H1 (cell line): ENCODE measurements at regions not wholly inside any gene's neighbourhood (a gene's known extent, or its start where the extent isn't known, plus 50 kb on each side); places are given as distances from the start of the nearest gene placed in this dataset.

Experiments used
- CTCF ChIA-PET: fragments of 300-600 bp; sonication (Branson Sonifier 250); formaldehyde crosslinking; loops from one replicate; lab custom pipeline; 2021; ENCODE audit not compliant: partially characterized antibody; lab: Charles Lee
- POLR2A ChIA-PET: fragments of 300-600 bp; sonication (Branson Sonifier 250); formaldehyde crosslinking; loops from one replicate; lab custom pipeline; 2021; ENCODE audit warnings: inconsistent platforms; ENCODE audit not compliant: partially characterized antibody; lab: Charles Lee
- DNase-seq, 2 experiments: peaks; one replicate each; pipeline versions ENCODE4 v3.0.0 to v3.0.0-alpha.2; 2010 to 2022; ENCODE audit warnings: low spot score in 2 of 2, low read depth in 1 of 2, mixed read lengths in 1 of 2
- FAIRE-seq: peaks from 2 replicates; lab custom pipeline; 2011; peaks lifted over from hg19 to GRCh38; lab: Jason Lieb, UNC
- H2AFZ ChIP-seq: 2 replicates; pipeline ENCODE4 v1.8.1; 2012; ENCODE audit warnings: low read length, inconsistent platforms
- H2AK5ac ChIP-seq: 2 replicates; pipeline ENCODE4 v1.6.1; 2013; ENCODE audit warnings: low read depth, low read length
- H2BK120ac ChIP-seq: replicated peaks from 2 replicates; pipeline ENCODE3; 2013; ENCODE audit warnings: low read depth, low read length, inconsistent platforms
- H2BK12ac ChIP-seq: 2 replicates; pipeline ENCODE4 v1.6.1; 2013; ENCODE audit warnings: low read depth, low read length
- H2BK15ac ChIP-seq: 2 replicates; pipeline ENCODE4 v1.6.1; 2013; ENCODE audit warnings: low read length
- H2BK20ac ChIP-seq: 2 replicates; pipeline ENCODE4 v1.6.1; 2013; ENCODE audit warnings: low read length
- H2BK5ac ChIP-seq: 2 replicates; pipeline ENCODE4 v1.6.1; 2013; ENCODE audit warnings: low read depth, low read length
- H3K14ac ChIP-seq: 2 replicates; pipeline ENCODE4 v1.6.1; 2013; ENCODE audit warnings: inconsistent platforms; ENCODE audit not compliant: insufficient read length
- H3K18ac ChIP-seq: 2 replicates; pipeline ENCODE4 v1.6.1; 2013; ENCODE audit warnings: low read length; ENCODE audit errors: extremely low read depth
- H3K23ac ChIP-seq: 2 replicates; pipeline ENCODE4 v1.6.1; 2013; ENCODE audit warnings: inconsistent platforms; ENCODE audit not compliant: insufficient read length
- H3K23me2 ChIP-seq: 2 replicates; pipeline ENCODE4 v1.6.1; 2013; ENCODE audit warnings: low read depth, low read length
- H3K27ac ChIP-seq: 2 replicates; pipeline ENCODE4 v1.6.1; 2011; ENCODE audit warnings: low read depth, low read length, inconsistent platforms
- H3K27me3 ChIP-seq, 4 experiments: replicated peaks in 1 of 4; 1 replicate in 1 of 4; 2 replicates in 3 of 4; pipeline versions ENCODE4 v1.6.1 to v1.8.1; 2011 to 2013; ENCODE audit warnings: low read length in 3 of 4, mild to moderate bottlenecking in 3 of 4, inconsistent platforms in 2 of 4, mixed read lengths in 2 of 4, moderate library complexity in 1 of 4; ENCODE audit not compliant: control insufficient read depth in 3 of 4, insufficient read depth in 3 of 4; ENCODE audit errors: extremely low read depth in 1 of 4
- H3K36me3 ChIP-seq, 4 experiments: 2 replicates each; pipeline versions ENCODE4 v1.6.1 to v1.8.1; 2011 to 2013; ENCODE audit warnings: mild to moderate bottlenecking in 4 of 4, low read length in 3 of 4, moderate library complexity in 2 of 4, control low read depth in 1 of 4, inconsistent platforms in 1 of 4; ENCODE audit not compliant: insufficient read depth in 4 of 4, control insufficient read depth in 2 of 4
- H3K4ac ChIP-seq: replicated peaks from 2 replicates; pipeline ENCODE3; 2013; ENCODE audit warnings: low read length, low read depth, mixed read lengths, inconsistent platforms; ENCODE audit not compliant: insufficient read length
- H3K4me1 ChIP-seq, 4 experiments: replicated peaks in 1 of 4; 1 replicate in 1 of 4; 2 replicates in 3 of 4; pipeline versions ENCODE4 v1.6.1 to v1.8.1; 2011 to 2013; ENCODE audit warnings: low read length in 3 of 4, inconsistent platforms in 2 of 4, mixed read lengths in 1 of 4; ENCODE audit not compliant: insufficient read depth in 4 of 4, control insufficient read depth in 3 of 4
- H3K4me2 ChIP-seq, 2 experiments: 2 replicates each; pipeline versions ENCODE4 v1.6.1 to v1.8.1; 2011 to 2013; ENCODE audit warnings: low read depth in 2 of 2, low read length in 2 of 2, control low read depth in 1 of 2, inconsistent platforms in 1 of 2, mild to moderate bottlenecking in 1 of 2; ENCODE audit not compliant: insufficient read depth in 1 of 2
- H3K4me3 ChIP-seq, 4 experiments: fragments of 200-600, 300-600 bp in 1 of 4; sonication (generic), shearing (Covaris generic), sonication (Bioruptor Twin) in 1 of 4; 2 replicates each; pipeline versions ENCODE4 v1.5.1 to v1.8.1; 2011 to 2016; ENCODE audit warnings: low read length in 4 of 4, low read depth in 3 of 4, control low read depth in 2 of 4, inconsistent platforms in 2 of 4, mild to moderate bottlenecking in 2 of 4, mixed read lengths in 1 of 4, moderate library complexity in 1 of 4; ENCODE audit not compliant: insufficient read depth in 2 of 4; ENCODE audit errors: extremely low read depth in 1 of 4
- H3K56ac ChIP-seq: replicated peaks from 2 replicates; pipeline ENCODE3; 2013; ENCODE audit warnings: low read depth, mild to moderate bottlenecking, mixed read lengths, low read length, inconsistent platforms; ENCODE audit not compliant: insufficient read length
- H3K79me1 ChIP-seq: 2 replicates; pipeline ENCODE4 v1.6.1; 2013; ENCODE audit warnings: low read depth, low read length, control low read depth
- H3K79me2 ChIP-seq, 2 experiments: 2 replicates each; pipeline versions ENCODE4 v1.6.1 to v1.8.1; 2012 to 2013; ENCODE audit warnings: low read length in 2 of 2, mild to moderate bottlenecking in 2 of 2, inconsistent platforms in 1 of 2; ENCODE audit not compliant: insufficient read depth in 2 of 2, control insufficient read depth in 1 of 2
- H3K9ac ChIP-seq, 4 experiments: replicated peaks in 1 of 4; 1 replicate in 1 of 4; 2 replicates in 3 of 4; pipeline versions ENCODE4 v1.6.1 to v1.8.1; 2011 to 2013; ENCODE audit warnings: low read depth in 3 of 4, low read length in 3 of 4, control low read depth in 2 of 4, mild to moderate bottlenecking in 2 of 4, moderate library complexity in 2 of 4, inconsistent platforms in 1 of 4; ENCODE audit errors: extremely low read depth in 1 of 4
- H3K9me3 ChIP-seq, 2 experiments: 2 replicates each; pipeline versions ENCODE4 v1.6.1 to v1.8.1; 2012 to 2013; ENCODE audit warnings: mild to moderate bottlenecking in 2 of 2, moderate library complexity in 2 of 2, control low read depth in 1 of 2, inconsistent platforms in 1 of 2, low read depth in 1 of 2, low read length in 1 of 2, mixed read lengths in 1 of 2; ENCODE audit not compliant: insufficient read depth in 2 of 2
- H4K20me1 ChIP-seq, 2 experiments: replicated peaks in 1 of 2; 2 replicates each; pipeline versions ENCODE3 to v1.8.1; 2011 to 2013; ENCODE audit warnings: inconsistent platforms in 2 of 2, low read length in 2 of 2, mild to moderate bottlenecking in 1 of 2; ENCODE audit not compliant: insufficient read depth in 2 of 2, control insufficient read depth in 1 of 2
- H4K5ac ChIP-seq: 2 replicates; pipeline ENCODE4 v1.6.1; 2013; ENCODE audit warnings: low read length, low read depth, mixed read lengths, inconsistent platforms; ENCODE audit not compliant: insufficient read length
- H4K8ac ChIP-seq: 2 replicates; pipeline ENCODE4 v1.8.0; 2013; ENCODE audit warnings: mild to moderate bottlenecking, moderate library complexity, low read length, inconsistent platforms; ENCODE audit not compliant: insufficient read depth; ENCODE audit errors: extremely low read depth
- H4K91ac ChIP-seq: replicated peaks from 2 replicates; pipeline ENCODE3; 2013; ENCODE audit warnings: low read length, mixed read lengths, inconsistent platforms; ENCODE audit not compliant: insufficient read length
- CEBPB ChIP-seq: IDR thresholded peaks from 2 replicates; pipeline ENCODE4 v1.6.1; 2012; ENCODE audit warnings: low read depth, low read length
- CHD1 ChIP-seq: IDR thresholded peaks from 2 replicates; pipeline ENCODE4 v1.6.1; 2012; ENCODE audit warnings: low read depth, low read length, improper control_type of control experiment
- CTCF ChIP-seq, 3 experiments: IDR thresholded peaks; 1 replicate in 2 of 3; 2 replicates in 1 of 3; pipeline versions ENCODE4 v1.5.1 to v1.6.1; 2011; ENCODE audit warnings: low read length in 3 of 3, mild to moderate bottlenecking in 3 of 3, inconsistent platforms in 2 of 3, low read depth in 1 of 3, moderate library complexity in 1 of 3; ENCODE audit not compliant: insufficient read depth in 1 of 3; ENCODE audit errors: control extremely low read depth in 1 of 3
- GABPA ChIP-seq: IDR thresholded peaks from 2 replicates; pipeline ENCODE4 v1.6.1; 2011; ENCODE audit warnings: mild to moderate bottlenecking, low read length, moderate library complexity, borderline replicate concordance; ENCODE audit not compliant: insufficient read depth
- PHF8 ChIP-seq: fragments of 200-600 bp; sonication (generic); conservative IDR thresholded peaks from 2 replicates; pipeline ENCODE4 v1.7.1; 2012; ENCODE audit warnings: low read depth, mild to moderate bottlenecking, inconsistent platforms, low read length, moderate library complexity
- POLR2A ChIP-seq, 2 experiments: IDR thresholded peaks; 1 replicate in 1 of 2; 2 replicates in 1 of 2; pipeline ENCODE4 v1.6.1; 2011; ENCODE audit warnings: low read depth in 2 of 2, low read length in 2 of 2, mild to moderate bottlenecking in 2 of 2; ENCODE audit errors: control extremely low read depth in 1 of 2
- POU5F1 ChIP-seq: IDR thresholded peaks from 2 replicates; pipeline ENCODE4 v1.6.1; 2011; ENCODE audit warnings: low read depth, mild to moderate bottlenecking, low read length, moderate library complexity
- SAP30 ChIP-seq: fragments of 300-600 bp; sonication (generic); IDR thresholded peaks from 2 replicates; pipeline ENCODE4 v1.7.1; 2012; ENCODE audit warnings: low read length, moderate library complexity, mild to moderate bottlenecking, inconsistent platforms; ENCODE audit not compliant: insufficient read depth, insufficient replicate concordance
- SIRT6 ChIP-seq: IDR thresholded peaks from one replicate; pipeline ENCODE4 v1.7.1; 2012; ENCODE audit warnings: low read length, inconsistent platforms
- SP2 ChIP-seq: IDR thresholded peaks from 2 replicates; pipeline ENCODE4 v1.6.1; 2012; ENCODE audit warnings: mild to moderate bottlenecking, low read length, inconsistent platforms
- SUZ12 ChIP-seq: fragments of 200-600 bp; sonication (generic); IDR thresholded peaks from 2 replicates; pipeline ENCODE4 v1.6.1; 2012; ENCODE audit warnings: mild to moderate bottlenecking, inconsistent platforms, low read length, moderate library complexity, mixed read lengths

DNA sequence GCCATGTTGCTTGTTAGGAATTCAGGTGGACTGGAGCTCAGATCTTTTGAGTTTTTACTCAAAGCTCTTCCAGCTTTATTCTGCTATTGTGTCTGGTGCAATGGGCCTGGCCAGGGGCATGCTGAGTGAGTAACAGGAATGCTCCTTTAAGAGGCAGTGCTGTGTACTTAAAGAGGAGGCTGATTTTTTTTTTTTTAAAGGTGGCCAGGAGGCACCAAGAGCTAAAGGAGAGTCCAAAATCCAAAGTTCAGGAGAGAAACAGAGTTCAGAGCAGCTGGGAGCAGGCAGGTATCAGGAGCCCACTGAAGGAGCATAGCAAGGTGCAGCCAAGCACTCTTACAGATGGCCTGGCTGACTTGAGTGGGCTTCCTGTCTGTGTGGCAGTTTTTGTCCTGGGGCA, 178.7 kb downstream of the FMR1NB start:
- Histone ChIP-seq H4K20me1 (no peaks in the 10 kb centered on the region), H3K4me2 (no peak overlapping the region), H4K91ac (no peak overlapping the region), H3K23ac (no peak overlapping the region), H2BK15ac (no peak overlapping the region), H3K14ac (no peak overlapping the region), H2BK120ac (no peak overlapping the region), H2AK5ac (no peak overlapping the region), H4K5ac (no peak overlapping the region), H2BK5ac (no peak overlapping the region), H3K4me1 (no peaks in the 10 kb centered on the region), H3K9ac (no peak overlapping the region), H3K79me2 (no peaks in the 10 kb centered on the region), H3K4me3 (no peak overlapping the region), H4K8ac (no peak overlapping the region), H2AFZ (no peak overlapping the region), H3K9me3 (no peaks in the 10 kb centered on the region), H3K23me2 (no peaks in the 10 kb centered on the region), H3K18ac (no peak overlapping the region), H2BK12ac (no peak overlapping the region), H3K27ac (no peak overlapping the region), H3K36me3 (no peaks in the 10 kb centered on the region), H3K56ac (no peak overlapping the region), H2BK20ac (no peak overlapping the region), H3K27me3 (no peaks in the 10 kb centered on the region), H3K79me1 (no peaks in the 10 kb centered on the region), H3K4ac (no peak overlapping the region)
- POLR2A ChIA-PET: interaction anchor here (0.6 kb wide), 1 partner anchor 314 kb away, joined by 3 read pairs; no protein-coding TSS in a partner anchor
- CTCF ChIA-PET: interaction anchor here (0.6 kb wide), 1 partner anchor 575 kb away, joined by 5 read pairs; no protein-coding TSS in a partner anchor
- DNase-seq (no peak), FAIRE-seq (no peak)
- no peak for TF ChIP-seq CTCF (IDR thresholded peaks at IDR 0.05; ENCODE audit: control extremely low read depth in 1 of 3, insufficient read depth in 1 of 3, low read depth in 1 of 3, low read length in 3 of 3)
- no peak for TF ChIP-seq POU5F1
- no peak for TF ChIP-seq SUZ12
- TF ChIP-seq SAP30: no peak
- TF ChIP-seq CEBPB: no peak
- TF ChIP-seq SIRT6: no peak
- no peak for TF ChIP-seq SP2
- no peak for TF ChIP-seq GABPA
- TF ChIP-seq PHF8: no peak
- TF ChIP-seq CHD1: no peak
- TF ChIP-seq POLR2A (IDR thresholded peaks at IDR 0.05; ENCODE audit: control extremely low read depth in 1 of 2, low read depth in 2 of 2, low read length in 2 of 2): no peak
